Activated effector memory CD4-positive, alpha-beta T cell treated with anti-CD3 and anti-CD28 coated beads, Interleukin-2, amount 50 U/mL, for 16 hours (primary cell): ENCODE measurements at regions not wholly inside any gene's neighbourhood (a gene's known extent, or its start where the extent isn't known, plus 50 kb on each side); places are given as distances from the start of the nearest gene placed in this dataset.

ENCODE experiments used
- DNase-seq: peaks from one replicate; pipeline ENCODE4 v3.0.0-alpha.2; 2020

GRCh38 chr6:164424489-164424888 lies 884.9 kb downstream of the C6orf118 start:
- DNase-seq = no peak

GRCh38 chr6:164419099-164419498 lies 890.3 kb downstream of the C6orf118 start:
- DNase-seq = no peak

- no peak for DNase-seq
These were observed 891.2 kb downstream of the C6orf118 start for GRCh38 chr6:164418262-164418588.

GRCh38 chr6:164417537-164418261 lies 891.7 kb downstream of the C6orf118 start:
- no peak for DNase-seq

- no peak for DNase-seq
These were observed 893.4 kb downstream of the C6orf118 start for GRCh38 chr6:164415832-164416563.

GRCh38 chr6:164414695-164415094 lies 894.7 kb downstream of the C6orf118 start:
- no peak for DNase-seq

- no peak for DNase-seq
These were observed 896.8 kb downstream of the C6orf118 start for GRCh38 chr6:164412566-164412965.

GRCh38 chr6:164410017-164410416 lies 899.4 kb downstream of the C6orf118 start:
- DNase-seq = no peak

GRCh38 chr6:164409309-164410009 lies 899.9 kb downstream of the C6orf118 start:
- DNase-seq = no peak

- DNase-seq = no peak
These were observed 900.5 kb downstream of the C6orf118 start for GRCh38 chr6:164408868-164409267.

- no peak for DNase-seq
These were observed 904.5 kb downstream of the C6orf118 start for GRCh38 chr6:164404812-164405488.

- no peak for DNase-seq
These were observed 907.5 kb downstream of the C6orf118 start for GRCh38 chr6:164401871-164402270.

GRCh38 chr6:164398647-164399046 lies 910.8 kb downstream of the C6orf118 start:
- DNase-seq = no peak

GRCh38 chr6:164396071-164397047 lies 913.0 kb downstream of the C6orf118 start:
- DNase-seq = no peak

GRCh38 chr6:164379795-164380194 lies 929.6 kb downstream of the C6orf118 start:
- DNase-seq = no peak

GRCh38 chr6:164378330-164378729 lies 931.1 kb downstream of the C6orf118 start:
- DNase-seq = no peak

GRCh38 chr6:164377348-164377918 lies 932.0 kb downstream of the C6orf118 start:
- no peak for DNase-seq

GRCh38 chr6:164370773-164371172 lies 938.6 kb downstream of the C6orf118 start:
- DNase-seq = no peak

- no peak for DNase-seq
These were observed 944.9 kb downstream of the QKI start for GRCh38 chr6:164359441-164359840.

- DNase-seq = no peak
These were observed 944.5 kb downstream of the QKI start for GRCh38 chr6:164359036-164359435.

- no peak for DNase-seq
These were observed 942.3 kb downstream of the QKI start for GRCh38 chr6:164356814-164357213.

- no peak for DNase-seq
These were observed 932.9 kb downstream of the QKI start for GRCh38 chr6:164347455-164347854.
